ENCODE measurements at regions not wholly inside any gene's neighbourhood (a gene's known extent, or its start where the extent isn't known, plus 50 kb on each side); places are given as distances from the start of the nearest gene placed in this dataset.

DNA sequence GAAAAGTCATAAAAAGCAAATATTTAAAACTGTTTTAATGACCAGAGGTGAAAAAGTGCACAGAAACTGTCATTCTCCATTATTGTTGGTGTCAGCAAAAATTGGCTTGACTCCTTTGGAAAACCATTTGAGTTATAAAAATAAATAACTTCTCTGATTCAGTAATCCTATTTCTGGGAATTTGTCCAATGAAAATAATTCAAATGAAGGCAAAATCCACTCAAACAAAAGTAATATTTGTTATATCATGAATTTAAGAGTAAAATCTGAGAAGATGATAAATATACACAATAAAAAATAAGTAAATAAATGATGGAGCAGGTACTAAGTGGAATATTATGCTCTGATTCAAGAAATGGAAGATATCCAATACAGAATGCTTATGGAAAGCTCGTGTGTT lies 326.6 kb upstream of the KLF6 start:
- no peak for TF ChIP-seq CTCF (IDR thresholded peaks at IDR 0.05)
- TF ChIP-seq POLR2A (IDR thresholded peaks at IDR 0.05), result no peak

Data from testis (tissue), 2 donors.